ENCODE measurements at regions not wholly inside any gene's neighbourhood (a gene's known extent, or its start where the extent isn't known, plus 50 kb on each side); places are given as distances from the start of the nearest gene placed in this dataset.
"Not testable (repeated sequence)": the region's sequence is repeated elsewhere in the genome, so short reads cannot be mapped to it uniquely, and the experiment has no call there.

DNA sequence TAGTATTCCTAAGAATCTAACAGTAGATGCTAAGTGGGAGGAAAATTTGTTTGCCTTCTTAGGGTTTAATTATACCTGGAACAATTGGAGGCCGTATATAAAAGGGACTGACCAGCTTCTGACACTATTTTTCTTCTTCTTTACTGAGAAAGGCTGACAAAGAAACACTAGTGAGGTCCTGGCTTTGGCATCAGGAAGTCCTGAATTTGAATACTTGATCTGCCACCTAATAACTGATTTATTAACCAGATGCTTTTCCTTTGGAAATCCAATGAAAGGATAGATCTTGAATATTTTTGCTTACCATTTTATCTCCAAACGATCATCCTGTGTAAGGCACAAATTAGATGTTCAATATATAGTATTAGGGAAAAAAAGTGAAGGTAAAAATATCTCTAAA, 382.5 kb downstream of the CENPW start:
- no peaks in the 10 kb centered on the region for H3K4me1 ChIP-seq (ENCODE audit: control insufficient read depth, low read length)
- no peak overlapping the region for H3K4me3 ChIP-seq (ENCODE audit: low read length)
- H3K27me3 ChIP-seq (ENCODE audit: control insufficient read depth, low read length), result no peaks in the 10 kb centered on the region
- H3K9me2 ChIP-seq (replicated peaks; ENCODE audit: control insufficient read depth, low read length), result no peaks in the 10 kb centered on the region
- no peak overlapping the region for H3K4me2 ChIP-seq (ENCODE audit: low read length)
- H3F3A ChIP-seq (ENCODE audit: control insufficient read depth, insufficient read depth), result no peaks in the 10 kb centered on the region
- no peaks in the 10 kb centered on the region for H3K36me3 ChIP-seq (ENCODE audit: control insufficient read depth, low read length)
- TF ChIP-seq, protein P1, sequence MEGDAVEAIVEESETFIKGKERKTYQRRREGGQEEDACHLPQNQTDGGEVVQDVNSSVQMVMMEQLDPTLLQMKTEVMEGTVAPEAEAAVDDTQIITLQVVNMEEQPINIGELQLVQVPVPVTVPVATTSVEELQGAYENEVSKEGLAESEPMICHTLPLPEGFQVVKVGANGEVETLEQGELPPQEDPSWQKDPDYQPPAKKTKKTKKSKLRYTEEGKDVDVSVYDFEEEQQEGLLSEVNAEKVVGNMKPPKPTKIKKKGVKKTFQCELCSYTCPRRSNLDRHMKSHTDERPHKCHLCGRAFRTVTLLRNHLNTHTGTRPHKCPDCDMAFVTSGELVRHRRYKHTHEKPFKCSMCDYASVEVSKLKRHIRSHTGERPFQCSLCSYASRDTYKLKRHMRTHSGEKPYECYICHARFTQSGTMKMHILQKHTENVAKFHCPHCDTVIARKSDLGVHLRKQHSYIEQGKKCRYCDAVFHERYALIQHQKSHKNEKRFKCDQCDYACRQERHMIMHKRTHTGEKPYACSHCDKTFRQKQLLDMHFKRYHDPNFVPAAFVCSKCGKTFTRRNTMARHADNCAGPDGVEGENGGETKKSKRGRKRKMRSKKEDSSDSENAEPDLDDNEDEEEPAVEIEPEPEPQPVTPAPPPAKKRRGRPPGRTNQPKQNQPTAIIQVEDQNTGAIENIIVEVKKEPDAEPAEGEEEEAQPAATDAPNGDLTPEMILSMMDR (IDR thresholded peaks at IDR 0.05; ENCODE audit: low read depth, low read length, poor library complexity, severe bottlenecking), result no peak
- TF ChIP-seq EZH2phosphoT487 (IDR thresholded peaks at IDR 0.05; ENCODE audit: borderline replicate concordance, low read length), result no peak
- H4K20me1 ChIP-seq (ENCODE audit: control insufficient read depth, insufficient read depth, low read depth, low read length), result no peaks in the 10 kb centered on the region
- no peaks in the 10 kb centered on the region for H3K79me2 ChIP-seq (ENCODE audit: control insufficient read depth, low read length)
- no peaks in the 10 kb centered on the region for H3K9me3 ChIP-seq (ENCODE audit: control insufficient read depth, insufficient read depth, low read length)
- no peak overlapping the region for H3K27ac ChIP-seq (ENCODE audit: low read depth, low read length)

DNA sequence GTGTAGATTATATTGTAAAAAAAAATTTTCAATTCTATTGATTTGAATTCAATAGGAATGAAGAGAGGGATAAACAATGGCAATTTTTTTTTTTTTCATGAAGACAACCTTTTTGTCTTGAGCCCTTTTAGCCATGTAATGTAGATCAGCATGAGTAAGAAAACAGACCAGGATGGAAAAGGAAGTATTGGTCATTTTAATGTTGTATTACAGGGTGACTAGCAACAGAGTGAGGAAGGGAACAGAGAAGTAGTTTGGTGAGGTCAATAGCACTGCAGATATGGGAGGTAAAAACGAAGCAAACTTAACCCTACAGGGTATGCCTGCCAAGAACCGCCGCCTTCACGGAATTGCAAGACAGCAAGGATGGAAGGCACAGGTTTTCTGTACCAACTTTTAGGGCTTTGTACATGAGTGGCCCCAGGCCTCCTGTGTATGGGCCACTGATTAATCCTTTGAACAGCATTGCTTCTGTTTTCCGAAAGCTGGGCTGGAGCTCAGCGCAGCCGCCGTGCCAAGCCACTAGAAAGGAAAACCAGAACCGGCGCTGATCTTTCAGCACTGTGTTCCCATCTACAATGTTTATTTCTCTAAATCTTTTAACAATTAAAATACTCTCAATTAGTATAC, 383.7 kb downstream of the CENPW start:
- H3K4me1 ChIP-seq (ENCODE audit: control insufficient read depth, low read length), result no peaks in the 10 kb centered on the region
- no peak overlapping the region for H3K27ac ChIP-seq (ENCODE audit: low read depth, low read length)
- no peaks in the 10 kb centered on the region for H3K9me3 ChIP-seq (ENCODE audit: control insufficient read depth, insufficient read depth, low read length)
- H4K20me1 ChIP-seq (ENCODE audit: control insufficient read depth, insufficient read depth, low read depth, low read length), result no peaks in the 10 kb centered on the region
- H3K4me2 ChIP-seq (ENCODE audit: low read length), result no peak overlapping the region
- no peaks in the 10 kb centered on the region for H3K27me3 ChIP-seq (ENCODE audit: control insufficient read depth, low read length)
- no peaks in the 10 kb centered on the region for H3K9me2 ChIP-seq (replicated peaks; ENCODE audit: control insufficient read depth, low read length)
- no peaks in the 10 kb centered on the region for H3F3A ChIP-seq (ENCODE audit: control insufficient read depth, insufficient read depth)
- no peak for TF ChIP-seq EZH2phosphoT487 (IDR thresholded peaks at IDR 0.05; ENCODE audit: borderline replicate concordance, low read length)
- TF ChIP-seq, protein P1 (IDR thresholded peaks at IDR 0.05; ENCODE audit: low read depth, low read length, poor library complexity, severe bottlenecking), result no peak
- H3K79me2 ChIP-seq (ENCODE audit: control insufficient read depth, low read length), result no peaks in the 10 kb centered on the region
- no peak overlapping the region for H3K4me3 ChIP-seq (ENCODE audit: low read length)
- H3K36me3 ChIP-seq (ENCODE audit: control insufficient read depth, low read length), result no peaks in the 10 kb centered on the region

DNA sequence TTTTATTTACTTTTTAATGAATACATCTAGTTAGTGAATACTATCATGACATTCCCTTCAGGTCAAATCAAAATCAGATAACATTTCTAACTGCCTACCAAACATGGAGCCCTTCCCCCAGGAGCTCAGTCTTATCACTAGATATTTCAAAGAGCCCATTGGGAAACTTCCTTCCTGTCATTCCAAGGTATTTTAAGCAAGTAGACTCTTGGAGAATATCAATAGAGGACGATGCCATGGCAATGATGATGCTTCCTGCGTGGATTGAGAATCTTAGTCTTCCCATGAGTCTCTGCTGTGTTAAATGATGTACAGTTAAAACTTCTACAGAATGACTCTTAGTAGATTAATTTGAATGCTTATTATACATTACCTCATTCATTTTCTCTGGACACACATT, 384.9 kb downstream of the CENPW start:
- no peaks in the 10 kb centered on the region for H3K27me3 ChIP-seq (ENCODE audit: control insufficient read depth, low read length)
- no peaks in the 10 kb centered on the region for H3K9me3 ChIP-seq (ENCODE audit: control insufficient read depth, insufficient read depth, low read length)
- no peaks in the 10 kb centered on the region for H3K9me2 ChIP-seq (replicated peaks; ENCODE audit: control insufficient read depth, low read length)
- H3K4me3 ChIP-seq (ENCODE audit: low read length), result no peak overlapping the region
- H4K20me1 ChIP-seq (ENCODE audit: control insufficient read depth, insufficient read depth, low read depth, low read length), result no peaks in the 10 kb centered on the region
- H3K4me2 ChIP-seq (ENCODE audit: low read length), result no peak overlapping the region
- no peaks in the 10 kb centered on the region for H3K4me1 ChIP-seq (ENCODE audit: control insufficient read depth, low read length)
- H3F3A ChIP-seq (ENCODE audit: control insufficient read depth, insufficient read depth), result no peaks in the 10 kb centered on the region
- H3K36me3 ChIP-seq (ENCODE audit: control insufficient read depth, low read length), result no peaks in the 10 kb centered on the region
- TF ChIP-seq EZH2phosphoT487 (IDR thresholded peaks at IDR 0.05; ENCODE audit: borderline replicate concordance, low read length), result no peak
- TF ChIP-seq, protein P1 (IDR thresholded peaks at IDR 0.05; ENCODE audit: low read depth, low read length, poor library complexity, severe bottlenecking), result no peak
- no peak overlapping the region for H3K27ac ChIP-seq (ENCODE audit: low read depth, low read length)
- no peaks in the 10 kb centered on the region for H3K79me2 ChIP-seq (ENCODE audit: control insufficient read depth, low read length)

DNA sequence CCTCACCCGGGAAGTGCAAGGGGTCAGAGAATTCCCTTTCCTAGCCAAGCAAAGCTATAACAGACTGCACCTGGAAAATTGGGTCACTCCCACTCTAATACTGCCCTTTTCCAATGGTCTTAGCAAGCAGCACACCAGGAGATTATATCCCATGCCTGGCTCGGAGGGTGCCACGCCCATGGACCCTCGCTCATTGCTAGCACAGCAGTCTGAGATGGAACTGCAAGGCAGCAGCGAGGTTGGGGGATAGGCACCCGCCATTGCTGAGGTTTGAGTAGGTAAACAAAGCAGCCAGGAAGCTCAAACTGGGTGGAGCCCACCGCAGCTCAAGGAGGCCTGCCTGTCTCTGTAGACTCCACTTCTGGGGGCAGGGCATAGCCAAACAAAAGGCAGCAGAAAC, 386.5 kb downstream of the CENPW start:
- not testable (repeated sequence) for H3K79me2 ChIP-seq (ENCODE audit: control insufficient read depth, low read length); H3K27ac ChIP-seq (ENCODE audit: low read depth, low read length); H3K9me2 ChIP-seq (replicated peaks; ENCODE audit: control insufficient read depth, low read length); H4K20me1 ChIP-seq (ENCODE audit: control insufficient read depth, insufficient read depth, low read depth, low read length); H3K4me1 ChIP-seq (ENCODE audit: control insufficient read depth, low read length); H3K27me3 ChIP-seq (ENCODE audit: control insufficient read depth, low read length); H3K4me2 ChIP-seq (ENCODE audit: low read length); H3F3A ChIP-seq (ENCODE audit: control insufficient read depth, insufficient read depth); H3K4me3 ChIP-seq (ENCODE audit: low read length); H3K36me3 ChIP-seq (ENCODE audit: control insufficient read depth, low read length); H3K9me3 ChIP-seq (ENCODE audit: control insufficient read depth, insufficient read depth, low read length)
